Astrocyte (in vitro differentiated cells and primary cell): ENCODE measurements at regions not wholly inside any gene's neighbourhood (a gene's known extent, or its start where the extent isn't known, plus 50 kb on each side); places are given as distances from the start of the nearest gene placed in this dataset.

ENCODE experiments used
- DNase-seq: peaks from one replicate; pipeline ENCODE4 v3.0.0-alpha.2; 2010; ENCODE audit warnings: low read depth
- FAIRE-seq: peaks from 2 replicates; lab custom pipeline; 2011; peaks lifted over from hg19 to GRCh38; lab: Jason Lieb, UNC
- H2AFZ ChIP-seq: 2 replicates; pipeline ENCODE4 v1.6.0; 2012; ENCODE audit warnings: low read depth, low read length, inconsistent platforms
- H3K27ac ChIP-seq: 2 replicates; pipeline ENCODE4 v1.5.1; 2011; ENCODE audit warnings: low read depth, low read length, inconsistent platforms
- H3K27me3 ChIP-seq: 2 replicates; pipeline ENCODE4 v1.6.0; 2011; ENCODE audit warnings: low read length, inconsistent platforms; ENCODE audit not compliant: insufficient read depth
- H3K36me3 ChIP-seq: 2 replicates; pipeline ENCODE4 v1.5.1; 2011; ENCODE audit warnings: low read length, inconsistent platforms; ENCODE audit not compliant: insufficient read depth
- H3K4me1 ChIP-seq: 2 replicates; pipeline ENCODE4 v1.5.1; 2011; ENCODE audit warnings: low read length, inconsistent platforms; ENCODE audit not compliant: insufficient read depth
- H3K4me2 ChIP-seq: 2 replicates; pipeline ENCODE4 v1.6.0; 2012; ENCODE audit warnings: low read length, inconsistent platforms
- H3K4me3 ChIP-seq: 2 replicates; pipeline ENCODE4 v1.5.1; 2011; ENCODE audit warnings: low read depth, mild to moderate bottlenecking, low read length, inconsistent platforms; ENCODE audit not compliant: insufficient read depth
- H3K79me2 ChIP-seq: 2 replicates; pipeline ENCODE4 v1.6.0; 2012; ENCODE audit warnings: mild to moderate bottlenecking, low read length, inconsistent platforms; ENCODE audit not compliant: insufficient read depth
- H3K9ac ChIP-seq: 2 replicates; pipeline ENCODE4 v1.6.0; 2012; ENCODE audit warnings: mild to moderate bottlenecking, low read length, inconsistent platforms
- H3K9me3 ChIP-seq: 2 replicates; pipeline ENCODE4 v1.5.1; 2012; ENCODE audit warnings: low read depth, mild to moderate bottlenecking, low read length, inconsistent platforms; ENCODE audit not compliant: insufficient read depth
- H4K20me1 ChIP-seq: 2 replicates; pipeline ENCODE4 v1.6.0; 2012; ENCODE audit warnings: low read length, inconsistent platforms; ENCODE audit not compliant: insufficient read depth
- H3K27ac Mint-ChIP-seq: one replicate; pipeline ENCODE4 v1.8.0; 2021; ENCODE audit warnings: mild to moderate bottlenecking, mixed read lengths; ENCODE audit not compliant: unreplicated experiment
- H3K27me3 Mint-ChIP-seq: one replicate; pipeline ENCODE4 v1.8.0; 2021; ENCODE audit warnings: low read depth, mixed read lengths; ENCODE audit not compliant: unreplicated experiment
- H3K36me3 Mint-ChIP-seq: one replicate; pipeline ENCODE4 v1.8.0; 2021; ENCODE audit warnings: low read depth, mixed read lengths; ENCODE audit not compliant: unreplicated experiment
- H3K4me1 Mint-ChIP-seq: one replicate; pipeline ENCODE4 v1.8.0; 2021; ENCODE audit warnings: low read depth, mixed read lengths; ENCODE audit not compliant: unreplicated experiment
- H3K4me3 Mint-ChIP-seq: one replicate; pipeline ENCODE4 v1.8.0; 2021; ENCODE audit warnings: mild to moderate bottlenecking, moderate library complexity, mixed read lengths; ENCODE audit not compliant: unreplicated experiment
- H3K9me3 Mint-ChIP-seq: one replicate; pipeline ENCODE4 v1.8.0; 2021; ENCODE audit warnings: mild to moderate bottlenecking, mixed read lengths; ENCODE audit not compliant: unreplicated experiment
- EZH2 ChIP-seq: IDR thresholded peaks from 2 replicates; pipeline ENCODE4 v1.6.1; 2012; ENCODE audit warnings: mild to moderate bottlenecking, low read length, inconsistent platforms; ENCODE audit not compliant: insufficient read depth
- TF ChIP-seq, protein P1 (sequence below): IDR thresholded peaks from 2 replicates; pipeline ENCODE4 v1.5.1; 2011; ENCODE audit warnings: low read depth, mild to moderate bottlenecking, inconsistent platforms, low read length, moderate library complexity; ENCODE audit not compliant: insufficient read depth

GRCh38 chr12:19710811-19711793 lies 271.8 kb downstream of the AEBP2 start:
- FAIRE-seq = peak; percentile 32
- H3K4me3 ChIP-seq = no peak overlapping the region
- H3K79me2 ChIP-seq = no peaks in the 10 kb centered on the region
- peak overlapping the region; percentile 65 for H3K27ac ChIP-seq
- no peaks in the 10 kb centered on the region for H3K36me3 Mint-ChIP-seq
- no peaks in the 10 kb centered on the region for H3K36me3 ChIP-seq
- no peaks in the 10 kb centered on the region for H3K27me3 ChIP-seq
- H3K27ac Mint-ChIP-seq = peak overlapping the region; percentile 55
- peaks cover 6% of the 10 kb centered on the region for H3K9me3 Mint-ChIP-seq
- peak; percentile 95 for DNase-seq
- H3K9ac ChIP-seq = peak overlapping the region; percentile 22
- peak overlapping the region; percentile 37 for H3K4me2 ChIP-seq
- no peak for TF ChIP-seq EZH2
- H3K4me1 ChIP-seq = peaks cover 21% of the 10 kb centered on the region
- H3K4me1 Mint-ChIP-seq = peaks cover 14% of the 10 kb centered on the region
- H3K27me3 Mint-ChIP-seq = no peaks in the 10 kb centered on the region
- H4K20me1 ChIP-seq = no peaks in the 10 kb centered on the region
- H3K9me3 ChIP-seq = no peaks in the 10 kb centered on the region
- no peak overlapping the region for H2AFZ ChIP-seq
- H3K4me3 Mint-ChIP-seq = peak overlapping the region; percentile 10

- Mint-ChIP-seq H3K27me3 (no peaks in the 10 kb centered on the region), H3K27ac (peak overlapping the region; percentile 55), H3K36me3 (no peaks in the 10 kb centered on the region), H3K4me1 (peaks cover 14% of the 10 kb centered on the region), H3K9me3 (peaks cover 6% of the 10 kb centered on the region), H3K4me3 (no peak overlapping the region)
- Histone ChIP-seq H4K20me1 (no peaks in the 10 kb centered on the region), H3K9ac (peak overlapping the region; percentile 22), H3K36me3 (no peaks in the 10 kb centered on the region), H3K9me3 (no peaks in the 10 kb centered on the region), H3K27me3 (no peaks in the 10 kb centered on the region), H2AFZ (peak overlapping the region; percentile 43), H3K4me1 (peaks cover 21% of the 10 kb centered on the region), H3K27ac (peak overlapping the region; percentile 65), H3K4me3 (no peak overlapping the region), H3K79me2 (no peaks in the 10 kb centered on the region), H3K4me2 (peak overlapping the region; percentile 37)
- TF ChIP-seq, protein P1, sequence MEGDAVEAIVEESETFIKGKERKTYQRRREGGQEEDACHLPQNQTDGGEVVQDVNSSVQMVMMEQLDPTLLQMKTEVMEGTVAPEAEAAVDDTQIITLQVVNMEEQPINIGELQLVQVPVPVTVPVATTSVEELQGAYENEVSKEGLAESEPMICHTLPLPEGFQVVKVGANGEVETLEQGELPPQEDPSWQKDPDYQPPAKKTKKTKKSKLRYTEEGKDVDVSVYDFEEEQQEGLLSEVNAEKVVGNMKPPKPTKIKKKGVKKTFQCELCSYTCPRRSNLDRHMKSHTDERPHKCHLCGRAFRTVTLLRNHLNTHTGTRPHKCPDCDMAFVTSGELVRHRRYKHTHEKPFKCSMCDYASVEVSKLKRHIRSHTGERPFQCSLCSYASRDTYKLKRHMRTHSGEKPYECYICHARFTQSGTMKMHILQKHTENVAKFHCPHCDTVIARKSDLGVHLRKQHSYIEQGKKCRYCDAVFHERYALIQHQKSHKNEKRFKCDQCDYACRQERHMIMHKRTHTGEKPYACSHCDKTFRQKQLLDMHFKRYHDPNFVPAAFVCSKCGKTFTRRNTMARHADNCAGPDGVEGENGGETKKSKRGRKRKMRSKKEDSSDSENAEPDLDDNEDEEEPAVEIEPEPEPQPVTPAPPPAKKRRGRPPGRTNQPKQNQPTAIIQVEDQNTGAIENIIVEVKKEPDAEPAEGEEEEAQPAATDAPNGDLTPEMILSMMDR = no peak
- TF ChIP-seq EZH2 = no peak
- DNase-seq (peak; percentile 93), FAIRE-seq (no peak)
These were observed 272.7 kb downstream of the AEBP2 start for GRCh38 chr12:19712041-19712440.

GRCh38 chr12:19718401-19718800 lies 279.1 kb downstream of the AEBP2 start:
- no peak for DNase-seq
- H3K27ac Mint-ChIP-seq = no peak overlapping the region
- FAIRE-seq = no peak
- TF ChIP-seq EZH2 = no peak
- H3K9me3 Mint-ChIP-seq = peaks cover 4% of the 10 kb centered on the region
- no peaks in the 10 kb centered on the region for H3K4me1 Mint-ChIP-seq
- Histone ChIP-seq H3K9me3 (no peaks in the 10 kb centered on the region), H4K20me1 (no peaks in the 10 kb centered on the region), H3K4me3 (no peak overlapping the region), H3K9ac (no peak overlapping the region), H3K4me2 (no peak overlapping the region), H2AFZ (no peak overlapping the region), H3K27ac (no peak overlapping the region), H3K27me3 (no peaks in the 10 kb centered on the region), H3K36me3 (no peaks in the 10 kb centered on the region), H3K4me1 (no peaks in the 10 kb centered on the region), H3K79me2 (no peaks in the 10 kb centered on the region)
- H3K4me3 Mint-ChIP-seq = no peak overlapping the region
- peaks cover 2% of the 10 kb centered on the region for H3K27me3 Mint-ChIP-seq
- no peaks in the 10 kb centered on the region for H3K36me3 Mint-ChIP-seq
